ENCODE measurements at regions not wholly inside any gene's neighbourhood (a gene's known extent, or its start where the extent isn't known, plus 50 kb on each side); places are given as distances from the start of the nearest gene placed in this dataset.

GRCh38 chr20:7586481-7586880 is 353.8 kb downstream of the HAO1 start:
- no peak for TF ChIP-seq EZH2phosphoT487 (IDR thresholded peaks at IDR 0.05; ENCODE audit: insufficient read depth, low read depth)
- TF ChIP-seq EZH2 (IDR thresholded peaks at IDR 0.05; ENCODE audit: insufficient read depth, poor library complexity, severe bottlenecking) = no peak

Measured in GM23248 (cell line).